UCSD-AML1 (cell line): ENCODE measurements at regions not wholly inside any gene's neighbourhood (a gene's known extent, or its start where the extent isn't known, plus 50 kb on each side); places are given as distances from the start of the nearest gene placed in this dataset.

Source experiments
- DNase-seq: peaks from one replicate; lab custom pipeline; 2025; ENCODE audit not compliant: unreplicated experiment; lab: John Stamatoyannopoulos, UW

- no peak for DNase-seq
These were observed 171.4 kb downstream of the SUCLA2 start for GRCh38 chr13:47829690-47830089.

- DNase-seq = no peak
These were observed 174.6 kb downstream of the SUCLA2 start for GRCh38 chr13:47826471-47826870.

GRCh38 chr13:47822036-47822435, 179.0 kb downstream of the SUCLA2 start:
- DNase-seq = no peak

GRCh38 chr13:47816831-47817230, 184.2 kb downstream of the SUCLA2 start:
- no peak for DNase-seq

GRCh38 chr13:47813718-47814117, 187.4 kb downstream of the SUCLA2 start:
- DNase-seq = no peak

- no peak for DNase-seq
These were observed 191.7 kb downstream of the SUCLA2 start for GRCh38 chr13:47809411-47809810.

GRCh38 chr13:47803131-47803530, 197.9 kb downstream of the SUCLA2 start:
- DNase-seq = no peak

GRCh38 chr13:47801555-47801954, 199.5 kb downstream of the SUCLA2 start:
- DNase-seq = no peak

- DNase-seq = no peak
These were observed 200.5 kb downstream of the SUCLA2 start for GRCh38 chr13:47800593-47800992.

GRCh38 chr13:47798906-47799305, 202.2 kb downstream of the SUCLA2 start:
- DNase-seq = no peak

GRCh38 chr13:47798194-47798593, 202.9 kb downstream of the SUCLA2 start:
- DNase-seq = no peak

GRCh38 chr13:47796816-47797215, 204.3 kb downstream of the SUCLA2 start:
- no peak for DNase-seq

GRCh38 chr13:47794963-47795362, 206.1 kb downstream of the SUCLA2 start:
- no peak for DNase-seq

- DNase-seq = no peak
These were observed 210.3 kb downstream of the SUCLA2 start for GRCh38 chr13:47790755-47791154.

- DNase-seq = no peak
These were observed 212.2 kb downstream of the SUCLA2 start for GRCh38 chr13:47788844-47789243.

- DNase-seq = no peak
These were observed 226.4 kb downstream of the SUCLA2 start for GRCh38 chr13:47774671-47774994.

- DNase-seq = no peak
These were observed 236.3 kb downstream of the SUCLA2 start for GRCh38 chr13:47764817-47765216.

GRCh38 chr13:47757466-47758080, 243.5 kb downstream of the SUCLA2 start:
- DNase-seq = no peak

- DNase-seq = no peak
These were observed 253.2 kb downstream of the SUCLA2 start for GRCh38 chr13:47747901-47748300.

- no peak for DNase-seq
These were observed 274.7 kb downstream of the SUCLA2 start for GRCh38 chr13:47726394-47726793.

GRCh38 chr13:47723898-47724297, 277.2 kb downstream of the SUCLA2 start:
- DNase-seq = no peak

- DNase-seq = no peak
These were observed 281.9 kb downstream of the SUCLA2 start for GRCh38 chr13:47719164-47719563.

GRCh38 chr13:47718556-47718955, 282.5 kb downstream of the SUCLA2 start:
- DNase-seq = no peak

GRCh38 chr13:47708386-47708785, 292.7 kb downstream of the SUCLA2 start:
- no peak for DNase-seq
